GM18858 (cell line): ENCODE measurements at regions not wholly inside any gene's neighbourhood (a gene's known extent, or its start where the extent isn't known, plus 50 kb on each side); places are given as distances from the start of the nearest gene placed in this dataset.
"Not testable (repeated sequence)": the region's sequence is repeated elsewhere in the genome, so short reads cannot be mapped to it uniquely, and the experiment has no call there.

Experiments used
- ATAC-seq: cut with Tn5 transposase; IDR thresholded peaks from one replicate; pipeline ENCODE4 v1.9.1; 2021; ENCODE audit not compliant: unreplicated experiment

DNA sequence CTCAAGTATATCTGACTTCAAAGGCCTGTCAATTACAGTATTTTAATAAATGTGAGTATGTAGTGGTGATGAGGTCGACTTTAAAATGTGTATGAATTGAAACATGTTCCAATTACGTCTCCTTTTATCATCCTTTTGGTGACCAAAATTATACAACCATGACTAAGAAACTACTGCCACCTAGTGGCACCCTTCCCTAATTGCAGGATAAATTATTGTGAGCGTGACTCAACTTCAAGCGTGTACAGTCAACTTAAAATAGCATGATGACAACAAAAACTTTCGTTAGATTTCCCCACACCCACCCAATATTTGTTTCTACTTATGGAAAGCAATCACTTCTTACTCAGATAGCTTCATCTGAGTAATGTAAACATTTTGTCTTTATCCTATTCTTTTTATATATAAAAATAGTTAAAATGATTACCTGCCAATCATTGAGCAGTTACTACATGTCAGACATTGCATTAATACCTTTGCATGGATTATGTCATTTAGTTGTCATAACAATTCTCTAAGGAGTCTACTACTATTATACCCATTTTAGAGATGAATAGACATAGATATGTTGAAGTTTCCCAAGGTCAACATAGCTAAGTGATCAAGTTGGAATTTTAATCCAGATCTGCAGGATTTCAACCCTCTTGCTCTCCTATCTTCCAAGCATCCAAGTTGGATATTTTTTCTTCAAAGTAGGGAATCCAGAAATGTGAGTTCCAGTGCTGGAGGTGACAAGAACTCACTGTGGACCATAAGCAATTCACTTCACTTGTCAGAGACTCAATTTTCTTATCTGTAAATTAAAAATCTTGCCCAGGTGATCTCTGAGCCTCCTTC is 106.0 kb downstream of the MEX3B start:
- no peak for ATAC-seq

DNA sequence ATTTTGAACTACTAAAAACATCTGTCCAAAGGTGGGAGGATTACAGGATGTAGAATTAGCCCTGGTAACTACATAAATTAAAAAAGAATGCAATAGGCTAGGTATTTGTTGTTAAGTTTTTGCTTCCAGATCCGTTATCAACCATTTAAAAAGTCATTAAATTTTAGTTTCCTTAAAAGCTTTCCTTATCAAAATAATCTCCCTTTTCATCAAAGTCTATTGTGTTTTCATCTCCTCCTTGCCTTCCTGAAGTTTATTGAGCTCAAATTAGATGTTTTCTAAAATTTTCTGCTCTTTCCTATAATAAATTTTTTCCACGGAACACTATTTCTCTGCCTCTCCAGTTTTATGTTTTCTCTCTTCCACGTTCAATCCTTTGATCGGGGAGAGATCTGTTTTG is 108.6 kb downstream of the MEX3B start:
- ATAC-seq = no peak

DNA sequence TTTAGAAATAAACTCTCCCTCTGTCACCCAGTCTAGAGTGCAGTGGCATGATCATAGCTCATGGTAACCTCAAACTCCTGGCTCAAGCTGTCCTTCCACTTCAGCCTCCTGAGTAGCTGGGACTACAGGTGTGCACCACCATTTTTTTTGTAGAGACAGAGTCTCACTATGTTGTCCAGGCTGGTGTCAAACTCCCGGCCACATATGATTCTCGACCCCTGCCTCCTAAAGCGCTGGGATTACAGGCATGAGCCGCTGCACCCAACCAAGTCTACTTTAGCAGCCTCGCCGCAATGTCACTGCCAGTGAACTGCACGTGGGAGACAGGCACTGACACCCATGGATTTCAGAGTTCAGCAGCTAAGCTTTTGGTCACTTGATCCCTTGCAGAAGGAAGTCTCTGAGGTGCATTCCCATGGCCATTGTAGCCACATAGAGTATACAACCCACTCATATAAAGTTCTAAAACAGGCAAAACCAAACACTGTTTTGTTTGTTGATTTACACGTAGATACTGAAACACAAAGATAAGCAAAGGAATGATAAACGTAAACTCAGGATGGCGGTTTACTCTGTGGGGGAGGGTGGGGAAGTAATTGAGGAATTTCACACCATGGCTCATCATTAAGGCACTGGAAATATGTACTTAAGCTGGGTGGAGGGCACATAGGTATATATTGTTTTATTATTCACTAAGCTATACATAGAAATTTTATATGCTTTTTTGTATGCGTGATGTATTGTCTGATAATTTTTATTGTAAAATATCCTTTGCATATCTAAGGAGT is 115.0 kb downstream of the MEX3B start:
- no peak for ATAC-seq

DNA sequence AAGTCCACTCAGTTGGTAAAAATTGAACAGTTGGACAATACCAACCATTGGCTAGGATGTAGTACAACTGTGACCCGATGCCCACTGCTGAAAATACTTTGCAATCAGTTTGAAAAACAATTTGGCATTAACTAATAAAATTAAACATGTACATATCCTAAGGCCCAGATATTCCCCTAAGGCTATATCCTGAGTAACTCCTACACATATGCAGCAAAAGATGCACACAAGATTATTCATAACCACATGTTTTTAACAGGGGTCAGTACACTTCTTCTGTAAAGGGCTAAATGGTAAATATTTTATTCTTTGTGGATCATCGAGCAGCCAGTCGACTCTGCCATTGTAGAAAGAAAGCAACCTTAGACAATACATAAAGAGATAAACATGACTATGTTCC is 116.3 kb downstream of the MEX3B start:
- ATAC-seq = no peak

DNA sequence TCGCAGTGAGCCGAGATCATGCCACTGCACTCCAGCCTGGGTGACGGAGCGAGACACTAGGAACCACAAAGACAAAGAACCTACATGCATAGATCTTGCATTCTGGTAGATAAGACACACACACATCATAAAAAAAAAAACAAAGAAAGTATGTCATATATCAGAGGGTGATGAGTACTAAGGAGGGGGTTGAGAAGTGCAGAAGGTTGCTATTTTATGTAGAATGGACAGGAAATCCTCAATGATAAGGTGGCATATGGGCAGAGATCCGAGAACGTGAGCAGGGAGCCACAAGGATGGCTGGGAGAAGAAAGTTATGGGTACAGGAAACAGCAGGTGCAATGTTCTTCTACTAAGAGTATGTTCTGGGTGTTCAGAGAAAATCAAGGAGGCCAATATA is 118.8 kb downstream of the MEX3B start:
- no peak for ATAC-seq

DNA sequence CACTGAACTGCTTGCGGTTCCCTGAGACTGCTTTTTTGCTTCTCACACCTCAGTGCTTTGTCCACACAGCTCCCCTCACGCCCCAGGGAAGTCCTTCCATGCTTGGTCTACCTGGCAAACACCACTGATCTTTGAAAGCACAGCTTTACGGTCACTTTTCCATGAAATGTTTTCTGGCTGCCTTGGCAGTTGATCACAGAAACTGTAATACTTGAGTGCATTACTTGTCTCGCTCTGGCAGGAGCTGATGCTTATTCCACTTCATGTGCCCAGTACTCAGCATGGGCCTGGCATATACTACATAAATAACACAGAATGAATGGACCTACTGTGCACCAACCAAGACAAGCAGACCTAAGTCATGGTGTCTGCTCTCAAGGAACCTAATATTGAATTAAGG is 121.1 kb downstream of the MEX3B start:
- ATAC-seq = no peak

DNA sequence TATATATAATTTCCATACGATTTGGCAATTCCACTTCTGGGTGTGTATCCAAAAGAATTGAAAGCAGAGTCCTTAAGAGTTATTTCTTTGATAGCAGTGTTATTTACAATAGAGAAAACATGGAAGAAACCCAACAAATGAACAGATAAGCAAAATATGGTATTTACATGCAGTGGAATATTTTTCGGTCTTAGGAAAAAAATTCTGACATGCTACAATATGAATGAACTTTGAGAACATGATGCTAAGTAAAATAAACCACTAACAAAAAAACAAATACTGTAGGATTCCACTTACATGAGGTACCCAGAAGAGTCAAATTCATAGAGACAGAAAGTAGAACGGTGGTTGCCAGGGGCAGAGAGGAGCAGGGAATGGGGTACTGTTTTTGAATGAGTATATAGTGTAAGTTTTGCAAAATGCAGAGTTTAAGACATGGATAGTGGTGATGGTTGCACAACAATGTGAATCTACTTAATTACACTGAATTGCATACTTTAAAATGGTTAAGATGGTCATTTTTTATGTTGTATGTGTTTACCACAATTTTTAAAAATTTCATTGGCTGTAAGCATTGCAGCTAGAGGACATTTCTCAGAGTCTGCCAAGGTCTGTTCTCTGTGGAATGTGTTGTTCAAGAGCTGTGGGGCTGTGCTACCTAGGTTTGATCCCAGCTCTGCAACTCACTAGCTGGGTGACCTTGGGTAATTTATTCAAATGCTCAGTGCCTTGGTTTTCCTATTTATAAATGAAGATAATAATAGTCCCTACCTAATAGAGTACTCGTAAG is 122.1 kb downstream of the MEX3B start:
- ATAC-seq = no peak

DNA sequence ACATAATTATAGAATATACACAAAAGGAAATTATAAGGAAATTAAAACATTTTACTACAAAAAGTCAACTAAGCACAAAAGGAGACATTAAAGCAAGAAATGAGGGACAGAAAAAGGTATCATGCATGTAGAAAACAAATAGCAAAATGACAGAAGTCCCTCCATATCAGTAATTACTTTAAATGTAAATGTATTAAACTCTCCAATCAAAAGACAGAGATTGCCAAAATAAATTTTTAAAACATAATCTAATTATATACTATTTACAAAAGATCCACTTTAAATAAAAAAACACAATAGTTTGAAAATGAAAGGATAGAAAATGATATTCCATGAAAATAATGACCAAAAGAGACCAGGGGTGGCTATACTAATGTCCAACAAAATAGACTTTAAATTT is 123.7 kb downstream of the MEX3B start:
- no peak for ATAC-seq

DNA sequence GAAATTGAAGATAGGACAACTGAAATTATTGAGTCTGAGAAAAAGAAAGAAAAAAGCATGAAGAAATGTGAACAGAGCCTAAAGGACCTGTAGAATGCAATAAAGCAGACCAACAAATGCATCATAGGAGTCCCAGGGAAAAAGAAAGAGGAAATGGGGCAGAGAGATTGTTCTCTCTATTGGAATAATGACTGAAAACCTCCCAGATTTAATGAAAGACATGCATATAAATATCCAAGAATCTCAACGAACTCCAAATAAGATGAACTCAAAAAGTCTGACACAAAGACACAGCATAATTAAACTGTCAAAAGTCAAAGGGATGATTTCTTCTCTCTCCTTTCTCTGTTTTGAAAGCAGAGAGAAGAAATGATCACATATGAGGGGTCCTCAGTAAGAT is 124.7 kb downstream of the MEX3B start:
- ATAC-seq = no peak

DNA sequence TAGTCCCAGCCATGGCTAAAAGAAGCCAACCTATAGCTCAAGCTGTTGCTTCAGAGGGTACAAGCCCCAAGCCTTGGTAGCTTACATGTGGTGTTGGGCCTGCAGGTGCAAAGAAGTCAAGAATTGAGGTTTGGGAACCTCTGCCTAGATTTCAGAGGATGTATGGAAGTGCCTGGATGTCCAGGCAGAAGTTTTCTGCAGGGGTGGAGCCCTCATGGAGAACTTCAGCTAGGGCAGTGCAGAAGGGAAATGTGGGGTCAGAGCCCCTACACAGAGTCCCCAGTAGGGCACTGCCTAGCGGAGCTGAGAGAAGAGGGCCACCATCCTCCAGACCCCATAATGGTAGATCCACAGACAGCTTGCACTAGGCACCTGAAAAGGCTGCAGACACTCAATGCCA is 127.1 kb downstream of the MEX3B start:
- not testable (repeated sequence) for ATAC-seq

DNA sequence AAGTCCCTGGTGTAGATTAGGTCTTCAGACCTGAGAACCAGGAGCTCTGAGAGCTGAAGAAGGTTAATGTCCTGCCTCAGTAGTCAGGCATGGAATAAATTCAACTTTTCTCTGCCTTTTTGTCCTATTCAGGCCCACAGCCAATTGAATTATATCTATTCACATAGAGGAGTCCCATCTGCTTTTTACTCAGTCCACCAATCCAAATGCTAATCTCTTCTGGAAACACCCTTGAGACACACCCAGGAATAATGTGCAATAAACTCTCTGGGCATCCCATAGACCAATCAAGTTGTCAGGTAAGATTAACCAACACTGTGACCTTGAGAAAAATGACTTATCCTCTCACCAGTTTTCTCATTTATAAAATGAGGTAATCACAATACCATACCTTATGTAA is 129.4 kb downstream of the MEX3B start:
- no peak for ATAC-seq

DNA sequence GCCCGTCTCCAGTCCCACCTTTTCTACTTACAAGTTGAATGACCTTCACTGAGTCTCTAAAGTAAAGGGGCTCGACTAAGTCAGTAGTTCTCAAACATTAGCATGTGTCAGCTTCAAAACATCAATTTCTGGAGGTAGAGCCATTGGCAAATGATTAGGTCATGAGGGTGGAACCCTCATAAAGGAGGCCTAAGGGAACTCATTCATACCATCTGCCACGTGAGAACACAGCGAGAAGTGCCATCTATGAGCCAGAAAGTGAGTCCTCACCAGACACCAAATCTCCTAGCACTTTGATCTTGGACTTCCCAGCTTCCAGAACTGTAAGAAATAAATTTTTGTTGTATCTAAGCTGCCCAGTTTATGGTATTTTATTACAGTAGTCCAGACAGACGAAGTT is 129.8 kb downstream of the MEX3B start:
- no peak for ATAC-seq

DNA sequence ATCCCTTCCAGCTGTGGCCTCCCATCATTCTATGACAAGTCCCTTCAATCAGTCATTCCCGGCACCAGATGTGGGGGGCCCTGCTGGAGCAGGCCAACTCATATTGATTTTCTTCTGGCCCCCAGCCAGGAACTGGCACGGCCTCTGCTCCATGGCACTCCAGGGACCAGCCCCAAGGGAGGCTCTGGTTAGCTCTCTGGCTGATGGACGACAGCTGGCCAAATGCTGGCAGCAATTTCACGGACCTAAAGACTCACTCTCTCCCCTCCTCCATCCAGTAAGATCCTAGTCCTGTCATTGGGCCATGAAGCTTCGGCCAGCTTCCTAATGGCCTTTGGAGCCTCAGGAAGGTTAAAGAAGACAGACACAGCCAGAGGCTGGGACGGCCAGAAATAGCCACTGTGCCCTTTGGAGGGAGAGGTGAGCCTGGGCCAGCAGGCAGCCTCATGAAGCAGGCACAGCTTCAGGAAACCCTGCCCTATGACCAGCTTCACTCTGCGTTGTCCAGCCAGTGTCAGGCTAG is 131.0 kb downstream of the MEX3B start:
- no peak for ATAC-seq

DNA sequence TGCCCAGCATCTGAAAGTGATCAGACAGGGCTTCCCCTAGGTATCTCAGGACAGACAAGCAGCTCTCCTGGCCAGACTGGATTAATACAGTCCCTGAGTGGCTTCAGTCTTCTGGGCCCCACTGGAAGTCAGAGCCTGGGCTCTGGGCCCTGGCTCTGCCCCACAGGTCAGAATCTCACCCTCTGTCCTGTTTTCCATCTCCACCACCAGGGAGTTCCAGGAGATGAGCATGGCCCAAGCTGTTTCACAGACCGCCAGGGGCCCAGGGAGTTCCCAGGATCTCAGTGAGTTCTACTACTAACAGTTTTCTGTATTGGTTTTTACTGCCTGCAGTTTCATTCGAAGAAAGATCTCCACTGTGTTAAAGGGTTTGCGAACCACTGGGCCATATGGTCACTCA is 131.5 kb downstream of the MEX3B start:
- no peak for ATAC-seq

DNA sequence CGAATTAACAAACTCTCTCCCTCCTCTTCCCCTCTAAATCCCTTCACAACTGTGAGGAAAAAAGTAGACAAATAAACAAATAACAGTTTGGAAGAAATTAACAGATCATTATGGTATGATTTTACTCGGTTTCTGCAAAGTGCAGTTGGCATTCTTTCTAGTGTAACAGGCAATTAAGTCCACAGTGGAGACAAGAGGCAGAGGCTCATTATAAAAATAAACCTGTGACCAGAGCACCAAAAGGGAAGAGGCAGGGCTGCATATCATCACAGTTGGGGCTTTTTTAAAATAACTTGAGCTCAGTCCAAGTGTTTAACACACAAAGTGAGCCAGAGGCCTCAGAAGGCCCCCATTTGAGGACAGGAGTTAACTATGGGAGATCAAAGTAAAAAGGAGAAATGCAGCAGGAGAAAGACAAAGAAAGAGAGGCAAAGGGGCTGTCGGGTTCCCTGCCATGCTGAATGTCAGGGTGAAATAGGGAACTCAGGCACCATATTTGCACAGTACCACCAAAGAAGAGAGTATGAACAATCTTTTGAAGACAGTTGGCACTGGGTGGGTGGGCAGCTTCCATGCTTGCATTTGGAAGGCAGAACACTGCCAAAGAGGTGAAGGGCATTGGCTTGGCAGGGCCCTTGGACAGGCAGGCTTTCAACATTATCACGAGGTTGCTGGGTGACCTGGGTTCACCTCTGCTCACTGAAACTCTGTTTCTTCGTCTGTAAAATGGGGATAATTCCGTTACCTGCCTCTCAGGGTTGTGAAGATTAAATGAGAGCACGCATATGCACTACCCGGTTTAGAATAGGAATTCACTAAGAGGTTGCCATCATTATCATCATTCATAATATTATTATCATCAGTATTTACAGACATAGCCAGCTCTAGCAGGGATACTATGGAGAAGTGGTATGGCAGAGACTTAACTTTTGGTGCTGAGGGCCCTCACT is 134.5 kb downstream of the MEX3B start:
- ATAC-seq = no peak

DNA sequence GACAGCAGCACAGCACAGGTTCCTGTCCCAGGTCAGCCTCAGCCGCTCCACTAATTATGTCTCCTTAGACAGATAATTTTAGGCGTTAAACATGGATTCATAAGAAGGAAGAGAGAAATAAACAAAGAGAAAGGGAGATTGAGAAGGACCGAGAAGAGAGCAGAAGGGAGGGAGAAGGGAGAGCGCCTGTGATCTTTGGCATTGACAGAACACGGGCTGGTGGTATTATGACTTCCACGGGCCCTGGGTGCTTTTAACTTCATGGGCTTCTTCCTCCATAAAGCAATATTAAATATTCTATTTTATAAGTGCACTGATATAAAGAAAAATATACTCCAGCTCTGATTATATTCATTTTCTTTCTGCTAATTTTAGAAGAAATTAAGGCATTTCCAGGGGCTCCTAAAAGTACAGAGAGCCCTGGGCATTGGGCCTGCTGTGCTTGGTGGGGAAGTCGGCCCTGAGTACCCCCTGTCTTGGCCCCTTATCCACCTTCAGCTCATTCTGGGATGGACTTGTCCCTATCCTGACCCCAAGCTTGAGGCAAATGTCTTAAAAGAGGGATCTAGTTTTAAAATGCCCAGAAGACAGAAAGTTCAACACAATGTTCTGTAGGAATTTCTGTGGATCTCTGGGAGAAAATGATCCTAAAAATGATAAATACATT is 135.3 kb downstream of the MEX3B start:
- no peak for ATAC-seq

DNA sequence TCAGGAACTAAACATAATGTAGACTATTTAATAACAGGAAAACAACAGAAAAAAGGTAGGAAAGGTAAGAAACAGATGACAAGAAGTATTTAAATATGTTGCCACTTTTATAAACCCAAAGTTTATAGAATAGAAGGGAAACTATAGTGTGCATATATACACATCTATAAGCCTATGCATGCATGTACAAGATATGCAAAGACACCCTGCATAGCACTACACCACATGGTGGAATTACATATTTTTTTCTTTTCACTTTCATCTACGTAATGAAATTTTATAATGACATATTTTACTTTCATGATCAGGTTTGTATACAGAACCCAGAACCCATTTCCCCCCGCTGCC is 136.8 kb downstream of the MEX3B start:
- no peak for ATAC-seq

DNA sequence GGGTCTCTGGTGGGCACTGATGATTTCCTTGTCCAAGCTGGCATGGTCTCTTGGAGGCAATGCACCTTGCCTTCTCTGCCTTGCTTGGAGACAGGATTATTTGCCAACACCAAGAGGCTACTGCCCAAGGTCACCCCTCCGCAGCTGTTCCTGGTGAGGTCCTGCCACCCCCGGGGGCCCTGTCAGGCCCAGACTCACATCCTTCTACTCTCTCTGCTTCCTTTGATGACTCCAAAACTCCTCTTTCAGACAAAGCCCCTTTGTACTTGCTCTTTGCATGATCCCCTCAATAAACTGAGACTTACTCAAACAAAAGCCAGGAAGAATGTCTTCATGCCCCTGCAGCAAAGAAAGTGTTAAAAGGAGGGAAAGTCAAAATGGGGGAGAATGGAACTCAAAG is 137.7 kb downstream of the MEX3B start:
- ATAC-seq = no peak

DNA sequence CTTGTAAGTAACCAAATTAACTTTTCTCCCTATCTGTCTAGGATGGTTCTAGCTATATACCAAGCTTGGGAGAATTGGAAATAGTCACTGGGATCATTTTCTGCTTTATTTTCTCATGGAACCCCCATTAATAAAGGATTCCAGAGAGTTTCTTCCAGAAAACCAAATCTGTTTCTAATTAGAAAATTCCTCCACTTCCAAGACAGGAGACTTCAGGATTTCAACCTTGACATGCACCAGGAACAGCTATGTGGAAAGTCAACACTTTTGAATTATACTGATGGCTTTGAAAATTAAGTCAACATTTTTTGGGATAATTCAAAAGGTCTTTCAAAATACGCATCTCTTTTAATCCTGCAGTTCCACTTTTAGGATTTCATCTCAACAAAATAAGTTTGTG is 138.3 kb downstream of the MEX3B start:
- no peak for ATAC-seq

DNA sequence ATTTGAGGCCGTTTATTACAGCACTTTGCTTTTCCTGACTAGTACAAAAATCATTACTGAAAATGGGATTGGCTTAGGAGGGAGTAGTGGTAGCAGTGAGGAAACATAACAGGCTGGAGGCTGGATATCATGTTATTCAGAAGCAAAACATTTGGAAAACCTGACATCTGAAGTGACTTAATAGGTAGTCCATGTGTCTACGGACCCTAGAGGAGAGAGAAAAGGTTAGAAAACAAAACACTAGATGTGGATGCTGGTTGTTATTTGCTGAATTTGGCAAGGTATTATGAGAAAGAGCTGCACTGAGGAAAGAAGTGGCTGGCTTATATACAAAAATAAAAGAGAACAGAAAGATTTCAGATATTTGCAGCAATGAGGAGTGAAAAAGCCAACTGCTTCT is 139.9 kb downstream of the MEX3B start:
- ATAC-seq = no peak
